ENCODE measurements at regions not wholly inside any gene's neighbourhood (a gene's known extent, or its start where the extent isn't known, plus 50 kb on each side); places are given as distances from the start of the nearest gene placed in this dataset.
"Not testable (repeated sequence)": the region's sequence is repeated elsewhere in the genome, so short reads cannot be mapped to it uniquely, and the experiment has no call there.

DNA sequence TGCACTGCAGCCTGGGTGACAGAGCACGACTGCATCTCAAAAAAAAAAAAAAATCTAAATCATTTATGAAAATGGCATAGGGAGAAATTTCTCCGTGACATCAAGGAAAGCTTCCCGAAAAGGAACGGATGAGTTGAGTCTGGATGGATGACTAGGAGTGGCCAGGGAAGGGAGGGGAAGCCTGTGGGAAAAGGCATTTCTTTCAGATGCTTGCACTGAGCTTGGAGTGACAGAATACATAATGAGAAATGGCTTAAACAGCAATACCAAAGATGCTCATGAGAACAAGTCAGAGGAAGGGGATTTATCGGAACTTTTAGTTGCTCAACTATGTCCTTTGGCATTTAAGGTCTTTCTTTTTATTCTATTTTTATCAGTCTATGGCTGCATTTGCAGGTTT is 1369.2 kb upstream of the TMEM132C start:
- no peak for DNase-seq

DNA sequence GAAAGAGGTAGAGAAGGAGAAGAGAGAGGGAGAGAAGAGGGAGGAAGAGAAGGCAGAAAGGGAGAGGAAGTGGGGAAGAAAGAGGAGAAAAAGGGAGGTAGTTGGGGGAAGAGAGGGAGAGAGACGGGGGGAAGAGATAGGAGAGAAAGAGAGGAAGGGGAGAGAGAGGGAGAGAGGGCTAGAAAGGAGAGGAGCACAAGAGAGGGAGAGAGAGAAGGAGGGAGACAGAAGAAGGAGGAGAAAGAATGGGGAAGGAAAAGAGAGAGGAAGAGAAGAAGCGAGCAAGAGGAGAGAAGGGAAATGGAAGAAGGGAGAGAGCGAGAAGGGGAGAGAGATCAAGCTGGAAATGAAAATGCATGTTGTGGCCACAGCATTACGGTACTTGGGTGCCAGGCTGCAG is 1368.4 kb upstream of the TMEM132C start:
- DNase-seq: no peak

DNA sequence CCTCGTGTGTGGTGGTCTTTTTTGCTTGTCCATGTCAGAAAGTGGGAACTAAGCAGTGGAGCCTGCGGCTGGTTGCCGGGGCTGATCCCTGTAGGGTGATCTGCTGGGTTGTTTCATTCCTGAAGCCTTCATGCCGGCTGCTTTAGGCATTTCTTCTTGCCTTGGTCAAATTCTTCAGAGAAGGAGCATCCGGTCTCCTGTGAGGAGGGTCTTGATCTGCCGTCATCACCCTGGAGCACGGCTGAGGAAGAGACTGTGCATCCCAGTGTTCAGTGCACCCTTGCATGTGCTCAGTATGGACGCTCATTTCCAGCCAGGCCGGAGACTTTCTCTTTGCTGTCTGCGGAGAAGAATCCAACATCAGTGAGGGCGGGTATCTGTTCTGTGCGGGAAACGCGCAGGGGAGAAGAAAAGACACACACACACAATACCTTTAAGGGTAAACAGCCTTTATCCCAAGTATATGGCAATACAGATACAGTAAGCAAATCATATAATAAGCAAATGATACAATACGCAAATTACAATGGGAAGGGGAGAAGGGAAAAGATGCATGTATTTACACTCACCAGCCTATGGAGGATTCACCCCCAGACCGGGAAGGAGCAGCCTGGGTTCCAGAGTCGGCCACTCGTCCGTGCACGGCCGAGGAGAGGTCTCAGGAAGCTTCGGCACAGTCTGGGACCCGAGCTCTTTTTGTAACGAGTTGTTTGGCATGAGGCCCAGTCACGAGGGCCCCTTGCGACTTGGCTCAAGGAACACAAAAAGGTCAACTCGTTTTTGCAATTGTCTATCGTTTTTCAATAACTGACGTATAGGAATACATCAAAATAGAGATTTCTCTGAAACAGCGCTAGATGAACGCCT is 1366.8 kb upstream of the TMEM132C start:
- no peak for DNase-seq

DNA sequence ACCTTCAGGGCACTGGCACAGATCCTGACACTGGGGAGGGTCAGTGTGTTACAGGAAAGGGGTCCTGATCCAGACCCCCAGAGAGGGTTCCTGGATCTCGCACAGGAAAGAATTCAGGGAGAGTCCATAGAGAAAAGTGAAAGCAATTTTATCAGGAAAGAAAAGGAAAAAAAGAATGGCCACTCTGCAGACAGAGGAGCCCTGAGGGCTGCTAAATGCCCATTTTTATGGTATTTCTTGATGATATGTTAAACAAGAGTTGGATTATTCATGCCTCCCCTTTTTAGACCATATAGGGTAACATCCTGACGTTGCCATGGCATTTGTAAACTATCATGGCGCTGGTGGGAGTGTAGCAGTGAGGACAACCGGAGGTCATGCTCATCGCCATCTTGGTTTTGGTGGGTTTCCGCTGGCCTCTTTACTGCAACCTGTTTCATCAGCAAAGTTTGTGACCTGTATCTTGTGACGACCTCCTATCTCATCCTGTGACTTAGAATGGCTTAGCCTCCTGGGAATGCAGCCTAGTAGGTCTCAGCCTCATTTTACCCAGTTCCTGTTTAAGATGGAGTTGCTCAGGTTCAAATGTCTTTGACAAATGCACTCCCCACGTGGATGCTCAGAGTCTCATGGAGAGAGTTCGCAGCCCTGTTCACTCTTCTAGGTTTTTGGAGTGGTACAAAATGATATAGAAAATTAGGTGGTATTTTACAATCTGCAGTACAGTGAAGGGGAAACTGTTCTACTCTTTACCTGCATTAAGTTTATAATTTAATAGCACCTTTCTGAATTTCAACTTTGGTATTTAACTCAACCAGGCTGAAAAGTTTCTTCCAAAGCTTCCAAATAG is 1363.7 kb upstream of the TMEM132C start:
- DNase-seq: no peak

DNA sequence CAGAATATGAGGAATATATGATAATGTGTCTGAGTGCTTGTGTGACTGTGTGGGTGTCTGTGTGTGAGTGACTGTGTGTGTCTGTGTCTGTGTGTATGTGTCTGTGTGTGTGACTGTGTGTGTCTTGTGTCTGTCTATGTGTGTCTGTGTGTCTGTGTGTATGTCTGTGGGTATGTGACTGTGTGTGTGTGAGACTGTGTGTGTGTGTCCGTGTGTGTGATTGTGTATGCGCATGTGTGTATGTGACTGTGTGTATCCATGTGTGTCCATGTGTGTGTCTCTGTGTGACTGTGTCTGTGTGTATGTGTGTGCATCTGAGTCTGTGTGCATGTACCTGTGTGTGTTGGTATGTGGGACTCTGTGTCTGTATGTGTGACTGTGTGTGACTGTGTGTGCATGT is 1361.2 kb upstream of the TMEM132C start:
- no peak for DNase-seq

DNA sequence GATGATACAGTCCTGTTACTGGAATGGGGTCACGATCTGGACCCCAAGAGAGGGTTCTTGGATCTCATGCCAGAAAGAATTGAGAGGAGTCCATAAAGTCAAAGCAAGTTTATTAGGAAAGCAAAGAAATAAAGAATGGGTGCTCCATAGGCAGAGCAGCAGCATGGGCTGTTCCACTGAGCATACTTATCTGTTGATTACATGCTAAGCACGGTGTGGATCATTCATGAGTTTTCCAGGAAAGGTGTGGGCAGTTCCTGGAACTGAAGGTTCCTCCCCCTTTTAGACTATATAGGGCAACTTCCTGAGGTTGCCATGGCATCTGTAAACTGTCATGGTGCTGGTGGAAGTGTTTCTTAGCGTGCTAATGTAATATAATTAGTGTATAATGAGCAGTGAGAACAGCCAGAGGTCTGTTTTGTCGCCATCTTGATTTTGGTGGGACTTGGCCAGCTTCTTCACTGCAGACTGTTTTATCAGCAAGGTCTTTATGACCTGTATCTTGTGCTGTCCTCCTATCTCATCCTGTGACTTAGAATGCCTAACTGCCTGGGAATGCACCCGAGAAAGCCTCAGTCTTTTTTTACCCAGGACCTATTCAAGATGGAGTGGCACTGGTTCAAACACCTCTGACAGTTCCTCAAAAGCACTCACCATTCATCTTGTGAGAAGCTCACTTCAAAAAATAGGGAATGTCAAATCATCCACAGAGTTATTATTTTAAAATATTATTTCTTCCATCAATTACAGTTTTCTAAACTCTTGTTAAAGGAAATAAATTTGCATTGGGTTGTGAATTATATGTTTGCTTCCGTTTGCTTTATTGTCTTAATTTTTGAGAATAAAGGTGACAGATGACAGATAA is 1358.8 kb upstream of the TMEM132C start:
- no peak for DNase-seq

DNA sequence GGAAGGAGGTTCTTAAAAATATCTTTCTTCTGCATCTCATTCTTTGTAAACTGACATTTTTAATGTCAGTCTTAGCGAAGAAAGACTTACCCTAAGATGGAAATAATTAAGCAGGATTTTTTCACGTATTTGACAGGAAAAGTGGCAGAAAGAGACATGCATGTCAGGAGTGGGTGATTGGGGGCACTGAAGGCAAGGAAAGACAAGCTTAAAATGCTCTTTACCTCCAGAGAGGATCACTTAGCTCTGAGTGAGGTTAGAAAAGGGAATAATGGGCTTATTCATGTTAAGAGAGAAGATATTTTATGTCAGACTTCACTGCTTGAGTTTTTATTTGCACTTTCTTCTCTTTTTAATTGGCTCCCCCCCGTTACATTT is 1358.2 kb upstream of the TMEM132C start:
- DNase-seq: no peak

DNA sequence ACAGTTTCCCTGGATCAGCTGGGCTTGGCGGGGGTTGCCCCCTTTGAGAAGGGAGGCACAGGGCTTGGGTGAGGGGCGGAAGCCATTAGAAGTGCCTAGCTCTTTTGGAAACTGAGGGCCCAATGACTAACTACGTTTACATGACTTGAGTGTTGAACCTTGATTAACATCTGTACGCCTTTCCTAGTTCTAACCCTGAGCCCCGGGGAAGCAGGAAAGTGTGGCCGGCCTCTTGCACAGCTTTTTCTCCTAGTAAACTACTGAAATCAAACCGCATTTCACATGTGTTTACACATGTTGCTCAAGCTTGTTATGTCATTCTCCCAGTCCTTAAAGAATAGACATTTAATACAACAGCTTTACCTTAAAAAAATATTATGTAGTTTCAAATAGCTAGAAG is 1356.4 kb upstream of the TMEM132C start:
- DNase-seq: no peak

DNA sequence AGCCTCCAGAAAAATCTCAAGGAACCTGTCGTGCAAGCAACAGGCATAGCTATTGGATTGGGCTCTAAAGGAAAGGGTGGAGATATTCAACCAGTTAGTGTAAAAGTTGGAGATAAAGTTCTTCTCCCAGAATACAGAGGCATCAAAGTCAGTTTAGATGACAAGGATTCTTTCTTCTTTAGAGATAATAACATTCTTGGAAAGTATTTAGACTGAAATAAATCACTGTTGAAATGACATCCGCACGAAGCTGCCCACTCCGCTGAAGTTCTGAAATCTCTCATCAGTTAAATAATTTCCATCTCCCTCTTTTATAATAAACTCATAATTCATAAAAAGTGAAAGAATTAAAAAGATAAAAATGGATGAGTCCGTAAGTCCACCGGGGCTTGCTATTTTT is 1354.9 kb upstream of the TMEM132C start:
- no peak for DNase-seq

DNA sequence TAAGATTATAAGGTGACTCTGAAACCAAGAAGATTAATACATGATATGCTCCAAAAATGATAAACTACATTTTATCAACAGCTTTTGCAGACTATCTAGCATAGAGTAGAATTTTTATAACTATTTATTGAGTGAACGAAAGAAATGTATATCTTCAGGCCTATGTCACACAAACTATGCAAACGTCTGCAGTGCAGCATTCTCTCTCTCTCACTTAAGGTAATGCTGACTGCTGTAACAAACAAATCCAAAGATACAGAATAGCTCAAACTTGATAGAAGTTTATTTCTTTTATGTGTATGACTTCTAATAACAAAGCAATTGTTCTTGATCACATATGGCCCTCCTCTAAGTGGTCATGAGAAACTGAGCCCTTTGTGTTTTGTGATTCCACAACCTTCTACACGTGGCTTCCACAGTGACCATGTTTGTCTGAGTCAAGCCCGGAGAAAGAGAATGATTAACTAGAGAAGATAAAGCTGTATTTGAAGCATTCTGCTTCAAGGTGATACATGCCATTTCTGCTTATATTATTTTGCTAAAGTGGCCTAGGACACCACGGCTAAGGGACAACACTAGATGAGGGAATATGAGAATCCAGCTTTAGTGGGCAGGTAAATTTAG is 1352.7 kb upstream of the TMEM132C start:
- no peak for DNase-seq

DNA sequence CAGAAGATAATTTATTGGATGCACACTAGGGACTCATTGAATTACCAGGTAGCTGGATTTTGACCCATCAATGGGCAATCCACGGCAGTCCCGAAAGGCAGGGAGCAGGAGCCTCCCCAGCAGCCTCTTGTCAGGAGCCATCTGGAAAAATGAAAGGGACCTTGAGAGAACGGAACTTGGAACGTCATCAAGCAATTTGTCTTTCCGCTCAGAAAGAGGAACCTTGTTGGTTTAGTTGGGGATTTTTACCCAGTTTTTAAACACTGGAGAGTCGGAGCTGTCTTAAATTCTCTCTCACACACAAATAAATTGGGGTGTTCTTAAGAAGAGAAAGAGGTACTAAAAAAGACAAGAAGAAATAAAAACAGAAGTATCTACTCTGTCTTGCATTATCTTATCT is 1351.7 kb upstream of the TMEM132C start:
- no peak for DNase-seq

DNA sequence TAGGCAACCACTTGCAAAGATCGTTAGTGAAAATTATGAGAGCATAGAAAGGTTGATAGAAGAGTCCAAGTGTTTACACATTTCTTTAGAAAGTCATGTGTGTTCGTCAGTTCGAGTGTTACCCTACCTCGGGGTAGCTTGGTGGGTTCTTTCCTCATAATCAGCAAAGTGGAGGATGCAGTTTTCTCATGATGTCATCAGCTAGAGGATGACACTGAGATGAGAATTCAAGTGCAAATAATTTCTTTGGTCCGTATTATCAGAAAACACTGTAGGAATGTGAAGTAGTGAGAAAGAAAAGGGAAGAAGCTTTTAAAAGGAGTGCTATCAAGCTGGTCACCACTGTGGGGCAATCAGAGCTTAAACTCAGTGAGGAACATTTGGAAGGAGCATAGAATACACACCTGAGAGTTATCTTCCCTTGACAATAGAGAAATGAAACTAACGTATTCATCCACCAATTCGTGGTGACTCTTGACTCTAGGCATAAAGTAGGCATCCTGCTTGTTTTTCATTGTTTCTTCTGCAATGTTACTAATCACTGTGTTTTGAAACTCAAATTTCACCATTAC is 1340.9 kb upstream of the TMEM132C start:
- no peak for DNase-seq

DNA sequence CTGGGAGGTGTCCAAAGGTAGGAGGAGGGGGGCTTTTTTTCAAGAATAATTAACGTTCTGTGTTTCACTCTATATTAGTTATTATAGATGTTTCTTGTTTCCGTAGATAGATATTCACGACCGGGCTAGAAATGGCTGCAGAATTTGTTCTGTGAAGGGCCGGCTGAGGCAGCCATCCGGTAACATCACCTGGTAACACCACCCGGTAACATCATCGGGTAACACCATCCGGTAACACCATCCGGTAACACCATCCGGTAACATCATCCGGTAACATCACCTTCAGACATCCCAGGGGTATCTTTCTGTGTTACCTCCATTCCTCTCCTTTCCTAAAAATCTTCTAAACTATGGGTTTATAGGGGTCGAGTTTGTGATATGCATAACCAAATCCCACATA is 1336.7 kb upstream of the TMEM132C start:
- DNase-seq: no peak

DNA sequence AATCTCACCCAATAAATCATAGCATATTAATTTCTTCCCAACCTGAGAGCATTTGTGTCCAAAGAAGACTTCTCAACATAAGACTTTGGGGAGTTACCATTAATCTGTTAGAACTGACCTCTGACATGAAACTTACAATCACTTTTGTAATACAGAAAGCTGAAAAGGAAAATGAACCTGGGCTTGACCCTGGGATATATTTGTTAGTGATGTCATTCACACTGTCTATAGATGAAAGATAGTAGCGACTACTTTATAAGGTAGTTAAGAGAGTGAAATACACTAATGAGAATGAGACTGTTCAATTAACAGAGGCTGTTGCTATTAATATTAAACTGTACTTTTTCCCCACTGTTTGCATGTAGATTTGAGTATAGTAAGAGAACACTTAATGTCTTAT is 1334.8 kb upstream of the TMEM132C start:
- DNase-seq: no peak

DNA sequence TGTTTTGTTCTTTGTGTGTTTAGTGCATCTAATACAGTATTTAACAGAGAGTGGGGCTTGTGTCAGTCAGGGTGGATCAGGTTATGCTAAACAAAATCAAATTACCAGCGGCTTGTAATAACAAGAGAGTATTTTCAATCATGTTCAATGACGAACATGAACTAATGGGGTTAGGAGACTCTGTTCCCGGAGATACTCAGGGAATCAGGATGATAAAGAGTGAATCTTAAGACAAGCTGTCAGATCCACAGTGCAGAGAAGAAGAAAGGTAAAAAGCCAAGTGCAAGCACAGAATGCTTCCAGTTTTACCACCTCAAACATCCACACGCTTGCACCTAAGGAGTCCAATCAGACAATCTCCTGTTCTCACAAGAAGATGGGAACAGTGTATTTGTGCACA is 1331.5 kb upstream of the TMEM132C start:
- no peak for DNase-seq

DNA sequence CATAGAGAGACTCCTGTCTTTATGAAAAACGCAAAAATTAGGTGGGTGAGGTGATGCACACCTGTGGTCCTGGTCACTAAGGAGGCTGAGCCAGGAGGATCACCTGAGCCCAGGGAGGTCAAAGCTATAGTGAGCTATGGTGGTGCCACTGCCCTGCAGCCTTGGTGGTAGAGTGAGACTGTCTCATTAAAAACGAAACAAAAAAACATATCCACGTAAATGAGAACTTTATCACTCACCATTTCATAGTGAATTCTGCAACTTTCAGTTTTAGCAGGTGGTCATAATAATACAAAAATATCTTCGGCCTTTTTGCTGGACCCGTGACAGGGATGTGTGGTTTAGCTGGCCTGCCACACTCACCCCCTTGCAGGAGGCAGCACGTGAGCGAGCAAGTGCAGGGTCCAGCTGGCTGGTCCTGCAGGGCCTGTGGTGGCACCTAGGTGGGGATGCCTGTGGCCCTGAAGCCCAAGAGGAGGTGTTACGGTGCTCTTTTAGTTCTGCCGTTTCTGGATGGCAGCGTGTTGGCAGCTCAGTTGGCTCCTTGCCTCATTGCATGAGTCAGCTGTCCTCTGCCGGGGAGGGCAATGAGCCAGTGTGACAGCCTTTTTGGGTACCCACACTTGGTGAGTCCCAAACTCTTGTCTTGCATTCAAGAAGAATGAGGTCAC is 1330.7 kb upstream of the TMEM132C start:
- DNase-seq: no peak

DNA sequence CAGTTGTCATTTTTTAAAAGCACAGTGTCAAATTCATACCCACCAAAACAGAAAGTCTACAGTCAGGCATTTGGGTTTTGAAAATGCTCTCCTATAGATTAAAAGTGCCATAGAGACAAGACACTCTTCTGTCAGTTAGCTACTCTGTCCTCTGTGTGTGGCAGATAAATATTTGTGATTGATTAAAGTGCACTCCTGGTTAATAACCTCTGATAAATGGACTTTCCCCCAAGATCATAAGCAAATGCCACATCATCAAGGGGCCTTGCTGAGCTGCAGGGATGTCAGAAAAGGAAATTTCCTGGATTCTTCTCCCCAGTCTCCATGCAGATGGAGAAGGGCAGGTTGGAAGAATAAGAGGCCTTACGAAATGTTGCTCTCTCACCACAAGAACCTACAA is 1329.5 kb upstream of the TMEM132C start:
- DNase-seq: no peak

DNA sequence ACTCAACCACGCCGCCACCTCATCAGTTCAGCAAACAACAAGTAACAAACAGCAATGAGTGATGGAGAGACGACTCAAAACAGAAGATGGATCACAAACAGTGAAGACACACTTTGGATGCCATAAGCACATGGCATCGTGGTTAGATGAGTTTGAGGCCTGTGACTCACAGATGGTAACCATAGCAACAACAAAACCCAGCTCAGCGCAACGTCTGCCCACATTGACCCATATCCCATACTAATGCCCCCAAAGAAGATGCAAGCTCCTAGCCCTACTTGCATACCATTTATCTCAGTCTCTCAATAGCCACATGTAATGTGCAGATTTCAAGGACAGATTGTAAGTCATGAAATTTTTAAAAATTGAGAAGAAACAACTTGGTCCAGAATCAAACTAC is 1322.3 kb upstream of the TMEM132C start:
- DNase-seq: no peak

DNA sequence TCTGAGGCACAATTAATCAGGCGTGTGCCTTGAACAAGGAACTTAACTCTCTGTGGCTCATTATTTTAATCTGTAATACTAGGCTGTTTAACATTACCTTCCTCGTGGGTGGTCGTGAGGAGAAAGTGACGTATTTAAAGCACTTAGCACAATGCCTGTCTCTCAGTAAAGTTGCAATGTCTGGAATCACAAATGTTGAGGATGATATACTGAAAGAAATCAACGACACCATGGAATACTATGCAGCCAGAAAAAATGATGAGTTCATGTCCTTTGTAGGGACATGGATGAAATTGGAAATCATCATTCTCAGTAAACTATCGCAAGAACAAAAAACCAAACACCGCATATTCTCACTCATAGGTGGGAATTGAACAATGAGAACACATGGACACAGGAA is 1320.0 kb upstream of the TMEM132C start:
- DNase-seq: not testable (repeated sequence)

DNA sequence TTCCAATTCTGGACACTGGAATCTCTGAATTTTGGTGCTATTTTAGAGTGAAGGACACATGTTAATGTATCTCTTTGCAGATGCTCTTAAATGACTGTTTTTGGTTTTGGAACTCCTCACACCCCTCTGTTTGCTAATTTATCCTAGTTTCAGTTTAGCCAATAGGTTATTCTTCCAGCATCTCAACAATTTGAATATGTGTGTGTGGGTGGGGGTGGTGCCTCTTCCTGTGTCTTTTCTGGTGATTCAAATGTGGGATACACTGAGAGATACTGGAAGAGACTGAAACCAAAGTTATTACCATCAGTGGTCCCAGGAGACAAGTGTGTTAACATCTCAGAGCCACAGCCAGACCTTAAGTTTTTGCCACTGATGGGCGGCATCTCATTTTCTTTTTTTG is 1317.4 kb upstream of the TMEM132C start:
- no peak for DNase-seq

DNA sequence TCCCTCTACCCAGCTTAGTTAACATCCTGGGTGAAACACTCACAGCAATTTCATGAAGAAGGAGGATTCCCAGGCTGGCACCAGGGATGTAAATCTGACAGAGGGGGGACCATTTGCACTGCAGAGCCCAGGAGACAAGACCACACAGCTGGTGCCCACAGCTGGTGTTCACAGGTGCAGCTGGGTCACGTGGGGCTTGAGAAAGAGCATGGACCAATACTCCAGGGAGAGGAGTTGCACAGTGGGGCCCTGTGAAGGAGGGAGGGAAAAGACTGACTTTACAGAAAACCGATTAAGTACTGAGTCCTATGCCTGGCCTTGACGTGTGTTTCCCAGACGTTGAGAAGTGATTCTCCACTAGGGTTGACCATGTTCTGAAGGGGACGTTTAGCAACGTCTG is 1316.7 kb upstream of the TMEM132C start:
- no peak for DNase-seq
